ENCODE measurements at regions not wholly inside any gene's neighbourhood (a gene's known extent, or its start where the extent isn't known, plus 50 kb on each side); places are given as distances from the start of the nearest gene placed in this dataset.

GRCh38 chr3:34411596-34411995 is 613.2 kb downstream of the PDCD6IP start:
- Histone ChIP-seq H3K9me3 (ENCODE audit: insufficient read depth, low read length) (no peaks in the 10 kb centered on the region), H3K27me3 (ENCODE audit: low read length) (no peaks in the 10 kb centered on the region), H3K4me3 (ENCODE audit: insufficient read depth, low read length, poor library complexity, severe bottlenecking) (no peak overlapping the region), H2AFZ (ENCODE audit: low read depth, low read length, severe bottlenecking) (no peak overlapping the region), H3K27ac (ENCODE audit: low read depth, low read length) (no peak overlapping the region), H3K79me2 (ENCODE audit: insufficient read depth, low read length) (no peaks in the 10 kb centered on the region), H4K20me1 (ENCODE audit: low read depth, low read length) (no peaks in the 10 kb centered on the region), H3K9me2 (replicated peaks; ENCODE audit: insufficient read depth, low read length) (no peaks in the 10 kb centered on the region), H3K4me2 (ENCODE audit: low read depth, low read length, poor library complexity, severe bottlenecking) (no peak overlapping the region), H3K9ac (ENCODE audit: low read length) (no peak overlapping the region), H3K36me3 (ENCODE audit: low read length) (no peaks in the 10 kb centered on the region), H3F3A (ENCODE audit: insufficient read depth) (no peaks in the 10 kb centered on the region)
- no peak for TF ChIP-seq CTCF (IDR thresholded peaks at IDR 0.05; ENCODE audit: insufficient read depth, low read length, poor library complexity, severe bottlenecking)

GRCh38 chr3:34419801-34420200 is 621.4 kb downstream of the PDCD6IP start:
- no peak overlapping the region for H3K9ac ChIP-seq (ENCODE audit: low read length)
- TF ChIP-seq CTCF (IDR thresholded peaks at IDR 0.05; ENCODE audit: insufficient read depth, low read length, poor library complexity, severe bottlenecking) (no peak), EZH2phosphoT487 (conservative IDR thresholded peaks at IDR 0.05; ENCODE audit: low read length) (no peak)
- no peak overlapping the region for H3K4me3 ChIP-seq (ENCODE audit: insufficient read depth, low read length, poor library complexity, severe bottlenecking)
- H3K9me3 ChIP-seq (ENCODE audit: insufficient read depth, low read length) = no peaks in the 10 kb centered on the region
- H2AFZ ChIP-seq (ENCODE audit: low read depth, low read length, severe bottlenecking) = no peak overlapping the region
- H3K9me2 ChIP-seq (replicated peaks; ENCODE audit: insufficient read depth, low read length) = no peaks in the 10 kb centered on the region
- H4K20me1 ChIP-seq (ENCODE audit: low read depth, low read length) = no peaks in the 10 kb centered on the region
- no peaks in the 10 kb centered on the region for H3K79me2 ChIP-seq (ENCODE audit: insufficient read depth, low read length)
- H3K36me3 ChIP-seq (ENCODE audit: low read length) = no peaks in the 10 kb centered on the region
- H3K27ac ChIP-seq (ENCODE audit: low read depth, low read length) = no peak overlapping the region
- no peaks in the 10 kb centered on the region for H3F3A ChIP-seq (ENCODE audit: insufficient read depth)
- H3K4me2 ChIP-seq (ENCODE audit: low read depth, low read length, poor library complexity, severe bottlenecking) = no peak overlapping the region
- H3K27me3 ChIP-seq (ENCODE audit: low read length) = no peaks in the 10 kb centered on the region

GRCh38 chr3:34421762-34422161 is 623.3 kb downstream of the PDCD6IP start:
- Histone ChIP-seq H3K27ac (ENCODE audit: low read depth, low read length) (no peak overlapping the region), H3F3A (ENCODE audit: insufficient read depth) (no peaks in the 10 kb centered on the region), H4K20me1 (ENCODE audit: low read depth, low read length) (no peaks in the 10 kb centered on the region), H3K36me3 (ENCODE audit: low read length) (no peaks in the 10 kb centered on the region), H3K4me2 (ENCODE audit: low read depth, low read length, poor library complexity, severe bottlenecking) (no peak overlapping the region), H2AFZ (ENCODE audit: low read depth, low read length, severe bottlenecking) (no peak overlapping the region), H3K79me2 (ENCODE audit: insufficient read depth, low read length) (no peaks in the 10 kb centered on the region), H3K9me3 (ENCODE audit: insufficient read depth, low read length) (no peaks in the 10 kb centered on the region), H3K9ac (ENCODE audit: low read length) (no peak overlapping the region), H3K4me3 (ENCODE audit: insufficient read depth, low read length, poor library complexity, severe bottlenecking) (no peak overlapping the region), H3K27me3 (ENCODE audit: low read length) (no peaks in the 10 kb centered on the region), H3K9me2 (replicated peaks; ENCODE audit: insufficient read depth, low read length) (no peaks in the 10 kb centered on the region)
- TF ChIP-seq CTCF (IDR thresholded peaks at IDR 0.05; ENCODE audit: insufficient read depth, low read length, poor library complexity, severe bottlenecking) = no peak
- TF ChIP-seq EZH2phosphoT487 (conservative IDR thresholded peaks at IDR 0.05; ENCODE audit: low read length) = no peak

- H3K4me2 ChIP-seq (ENCODE audit: low read depth, low read length, poor library complexity, severe bottlenecking) = no peak overlapping the region
- no peak overlapping the region for H3K9ac ChIP-seq (ENCODE audit: low read length)
- no peak overlapping the region for H2AFZ ChIP-seq (ENCODE audit: low read depth, low read length, severe bottlenecking)
- no peaks in the 10 kb centered on the region for H3F3A ChIP-seq (ENCODE audit: insufficient read depth)
- H3K9me2 ChIP-seq (replicated peaks; ENCODE audit: insufficient read depth, low read length) = no peaks in the 10 kb centered on the region
- no peaks in the 10 kb centered on the region for H3K27me3 ChIP-seq (ENCODE audit: low read length)
- peaks cover 12% of the 10 kb centered on the region; the same call in 1 of the 2 replicates for H3K9me3 ChIP-seq (ENCODE audit: insufficient read depth, low read length)
- no peaks in the 10 kb centered on the region for H3K79me2 ChIP-seq (ENCODE audit: insufficient read depth, low read length)
- no peaks in the 10 kb centered on the region for H4K20me1 ChIP-seq (ENCODE audit: low read depth, low read length)
- no peak overlapping the region for H3K4me3 ChIP-seq (ENCODE audit: insufficient read depth, low read length, poor library complexity, severe bottlenecking)
- no peak overlapping the region for H3K27ac ChIP-seq (ENCODE audit: low read depth, low read length)
- no peaks in the 10 kb centered on the region for H3K36me3 ChIP-seq (ENCODE audit: low read length)
- TF ChIP-seq EZH2phosphoT487 (conservative IDR thresholded peaks at IDR 0.05; ENCODE audit: low read length) = no peak
- no peak for TF ChIP-seq CTCF (IDR thresholded peaks at IDR 0.05; ENCODE audit: insufficient read depth, low read length, poor library complexity, severe bottlenecking)
These were observed 641.4 kb downstream of the PDCD6IP start for GRCh38 chr3:34439796-34440195.
